GM18526 (cell line): ENCODE measurements at regions not wholly inside any gene's neighbourhood (a gene's known extent, or its start where the extent isn't known, plus 50 kb on each side); places are given as distances from the start of the nearest gene placed in this dataset.

Experiments
- POLR2A ChIP-seq: IDR thresholded peaks from 3 replicates; pipeline ENCODE4 v1.6.1; 2011; ENCODE audit not compliant: insufficient read length; ENCODE audit errors: extremely low read depth

- TF ChIP-seq POLR2A, result no peak
Measured at GRCh38 chr15:70353606-70354345, 256.1 kb upstream of the TLE3 start.

GRCh38 chr15:70351941-70352774 lies 254.4 kb upstream of the TLE3 start:
- TF ChIP-seq POLR2A, result no peak

DNA sequence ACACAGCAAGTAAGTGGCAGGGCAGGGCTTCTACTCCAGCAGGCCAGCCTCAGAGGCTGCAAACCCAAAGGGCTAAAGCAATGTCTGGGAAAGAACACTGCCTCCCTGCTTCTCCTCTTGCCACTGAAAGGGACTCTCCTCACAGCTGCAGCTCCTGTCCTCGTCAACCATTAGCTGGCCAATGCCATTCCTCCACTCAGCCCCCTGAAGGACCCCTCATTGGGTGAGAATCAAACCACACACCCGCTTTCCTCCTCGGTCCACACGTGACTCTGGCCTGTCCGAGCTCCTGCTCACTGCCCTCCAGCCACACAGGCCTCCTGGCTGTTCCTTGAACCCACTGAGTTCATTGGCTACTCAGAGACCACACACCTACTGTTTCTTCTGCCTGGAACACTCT lies 253.7 kb upstream of the TLE3 start:
- no peak for TF ChIP-seq POLR2A

GRCh38 chr15:70348581-70349344 lies 251.0 kb upstream of the TLE3 start:
- no peak for TF ChIP-seq POLR2A

DNA sequence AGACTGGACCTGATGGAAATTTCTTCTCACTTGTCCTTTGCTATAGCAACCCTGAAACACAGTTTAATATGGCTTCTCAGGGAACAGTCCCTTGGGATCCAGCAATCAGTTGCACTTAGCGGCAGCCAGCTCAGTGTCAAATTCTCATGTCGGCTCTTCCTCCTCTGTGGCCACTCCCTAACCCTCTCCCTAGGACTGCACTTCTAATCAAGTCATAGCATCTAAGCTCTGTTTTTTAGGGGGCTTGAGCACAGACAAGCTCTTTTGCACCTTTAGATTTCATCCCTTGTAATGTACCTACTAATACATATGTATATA lies 250.5 kb upstream of the TLE3 start:
- no peak for TF ChIP-seq POLR2A

- no peak for TF ChIP-seq POLR2A
Measured at GRCh38 chr15:70347321-70348225, 249.9 kb upstream of the TLE3 start.

DNA sequence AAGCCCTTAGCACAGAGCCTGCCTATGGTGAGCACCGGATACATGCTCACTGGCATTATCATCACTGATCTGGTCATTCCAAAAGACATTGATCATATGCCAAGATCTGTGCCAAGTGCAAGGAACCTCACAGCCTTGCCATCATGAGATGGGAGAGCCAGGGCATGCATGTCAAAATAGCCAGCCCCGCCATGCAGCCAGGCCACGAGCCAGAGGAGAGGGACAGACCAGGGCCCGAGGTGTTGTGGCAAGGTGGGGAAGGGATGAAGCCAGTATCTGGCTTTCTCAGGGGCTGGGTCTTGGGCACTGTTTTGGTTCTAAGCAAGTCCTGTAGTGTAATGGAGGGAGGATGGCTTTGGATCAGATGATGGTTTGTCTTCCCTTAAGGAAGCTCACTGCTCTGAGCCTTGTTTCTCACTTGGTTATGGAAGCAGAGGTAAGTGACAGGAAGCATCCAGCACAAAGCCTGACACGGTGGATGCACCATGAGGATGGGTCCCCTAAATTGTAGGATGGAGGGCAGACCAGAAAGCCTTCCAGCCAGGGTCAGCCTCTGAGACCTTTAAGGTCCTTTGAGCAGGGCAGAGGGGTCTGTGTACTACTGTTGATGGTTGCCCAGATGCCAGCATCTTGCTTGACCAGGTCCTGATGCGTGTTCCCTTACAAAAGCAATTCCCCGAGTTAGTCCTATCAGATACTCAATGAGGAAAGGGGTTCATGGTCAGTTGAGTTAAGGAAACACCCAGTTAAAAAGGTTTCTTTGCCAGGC lies 247.7 kb upstream of the TLE3 start:
- TF ChIP-seq POLR2A, result no peak

GRCh38 chr15:70344666-70345065 lies 246.9 kb upstream of the TLE3 start:
- no peak for TF ChIP-seq POLR2A

GRCh38 chr15:70343961-70344621 lies 246.4 kb upstream of the TLE3 start:
- TF ChIP-seq POLR2A, result no peak

DNA sequence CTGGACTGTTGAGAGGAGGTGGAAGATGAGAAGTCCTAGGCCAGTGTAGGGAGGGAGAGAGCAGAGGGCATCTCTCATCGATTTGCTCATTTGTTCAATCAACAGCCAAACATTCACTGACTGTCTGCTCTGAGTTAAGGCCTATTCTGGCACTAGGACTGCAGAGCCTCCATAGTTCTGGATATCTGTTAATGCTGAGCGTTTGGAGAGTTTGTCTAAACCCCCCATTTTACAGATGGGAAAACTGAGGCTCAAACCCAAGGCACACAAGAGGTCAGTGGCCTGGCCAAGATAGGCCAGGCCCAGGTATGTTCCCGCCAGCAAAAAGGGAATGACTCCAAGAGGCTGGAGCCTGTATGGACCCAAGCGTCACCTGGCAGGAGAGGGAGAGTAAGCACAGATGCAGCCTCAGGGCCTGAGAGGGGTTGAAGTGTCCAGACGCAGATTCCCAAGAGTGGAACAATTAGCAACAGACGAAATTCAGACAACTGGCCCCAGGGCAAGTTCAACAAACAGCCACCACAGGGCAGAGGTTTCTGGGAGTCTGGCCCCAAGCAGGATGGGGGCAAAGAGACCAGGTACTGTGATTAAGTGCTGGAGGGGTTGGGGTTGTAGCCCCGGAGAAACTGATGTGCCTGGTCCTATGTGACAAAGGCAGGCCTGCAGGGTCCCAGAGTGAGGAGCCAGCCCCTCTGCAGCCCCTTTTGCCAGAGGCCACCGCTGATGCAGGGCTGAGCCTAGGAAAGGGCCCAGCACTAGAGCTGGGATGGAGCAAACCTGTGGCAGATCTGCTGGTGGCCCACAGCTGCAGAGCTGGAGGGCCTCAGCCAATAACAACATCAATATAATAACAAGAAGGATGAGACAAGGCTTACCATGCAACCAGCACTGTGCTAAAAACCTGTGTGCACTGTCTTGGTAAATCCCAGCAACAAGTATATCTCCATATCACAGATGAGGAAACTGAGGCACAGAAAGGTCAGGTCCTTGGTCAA lies 245.1 kb upstream of the TLE3 start:
- TF ChIP-seq POLR2A, result no peak

GRCh38 chr15:70342141-70342540 lies 244.4 kb upstream of the TLE3 start:
- no peak for TF ChIP-seq POLR2A

GRCh38 chr15:70341566-70341965 lies 243.8 kb upstream of the TLE3 start:
- TF ChIP-seq POLR2A, result no peak
